ENCODE measurements at regions not wholly inside any gene's neighbourhood (a gene's known extent, or its start where the extent isn't known, plus 50 kb on each side); places are given as distances from the start of the nearest gene placed in this dataset.

- Mint-ChIP-seq H3K4me3 (no peak overlapping the region), H3K27me3 (ENCODE audit: low read depth) (no peaks in the 10 kb centered on the region), H3K36me3 (ENCODE audit: low read depth) (no peaks in the 10 kb centered on the region), H3K4me1 (ENCODE audit: low read depth) (no peaks in the 10 kb centered on the region), H3K27ac (no peak overlapping the region), H3K9me3 (peaks cover 45% of the 10 kb centered on the region)
- no peak for DNase-seq (ENCODE audit: low spot score)
These were observed 517.2 kb upstream of the SLITRK1 start for GRCh38 chr13:84399320-84400085.

- DNase-seq (ENCODE audit: low spot score) = no peak
- Mint-ChIP-seq H3K36me3 (ENCODE audit: low read depth) (no peaks in the 10 kb centered on the region), H3K9me3 (peaks cover 54% of the 10 kb centered on the region), H3K4me1 (ENCODE audit: low read depth) (no peaks in the 10 kb centered on the region), H3K27me3 (ENCODE audit: low read depth) (no peaks in the 10 kb centered on the region), H3K27ac (no peak overlapping the region), H3K4me3 (no peak overlapping the region)
These were observed 511.8 kb upstream of the SLITRK1 start for GRCh38 chr13:84393981-84394625.

GRCh38 chr13:84380866-84381265 is 498.6 kb upstream of the SLITRK1 start:
- Mint-ChIP-seq H3K4me1 (ENCODE audit: low read depth) (no peaks in the 10 kb centered on the region), H3K9me3 (peaks cover 31% of the 10 kb centered on the region), H3K4me3 (no peak overlapping the region), H3K36me3 (ENCODE audit: low read depth) (no peaks in the 10 kb centered on the region), H3K27ac (no peak overlapping the region), H3K27me3 (ENCODE audit: low read depth) (no peaks in the 10 kb centered on the region)
- DNase-seq (ENCODE audit: low spot score) = no peak

GRCh38 chr13:84377106-84377505 is 494.8 kb upstream of the SLITRK1 start:
- peaks cover 14% of the 10 kb centered on the region for H3K9me3 Mint-ChIP-seq
- no peaks in the 10 kb centered on the region for H3K4me1 Mint-ChIP-seq (ENCODE audit: low read depth)
- no peaks in the 10 kb centered on the region for H3K36me3 Mint-ChIP-seq (ENCODE audit: low read depth)
- H3K4me3 Mint-ChIP-seq = no peak overlapping the region
- H3K27ac Mint-ChIP-seq = no peak overlapping the region
- no peaks in the 10 kb centered on the region for H3K27me3 Mint-ChIP-seq (ENCODE audit: low read depth)
- DNase-seq (ENCODE audit: low spot score) = no peak

- Mint-ChIP-seq H3K9me3 (peaks cover 15% of the 10 kb centered on the region), H3K4me3 (no peak overlapping the region), H3K4me1 (ENCODE audit: low read depth) (no peaks in the 10 kb centered on the region), H3K27ac (no peak overlapping the region), H3K36me3 (ENCODE audit: low read depth) (no peaks in the 10 kb centered on the region), H3K27me3 (ENCODE audit: low read depth) (no peaks in the 10 kb centered on the region)
- DNase-seq (ENCODE audit: low spot score) = no peak
These were observed 484.2 kb upstream of the SLITRK1 start for GRCh38 chr13:84366506-84366905.

GRCh38 chr13:84362777-84363176 is 480.5 kb upstream of the SLITRK1 start:
- Mint-ChIP-seq H3K36me3 (ENCODE audit: low read depth) (no peaks in the 10 kb centered on the region), H3K27me3 (ENCODE audit: low read depth) (no peaks in the 10 kb centered on the region), H3K4me1 (ENCODE audit: low read depth) (no peaks in the 10 kb centered on the region), H3K9me3 (peaks cover 10% of the 10 kb centered on the region), H3K4me3 (no peak overlapping the region), H3K27ac (no peak overlapping the region)
- DNase-seq (ENCODE audit: low spot score) = no peak

GRCh38 chr13:84360822-84361221 is 478.5 kb upstream of the SLITRK1 start:
- H3K4me3 Mint-ChIP-seq = no peak overlapping the region
- H3K36me3 Mint-ChIP-seq (ENCODE audit: low read depth) = no peaks in the 10 kb centered on the region
- peaks cover 10% of the 10 kb centered on the region for H3K9me3 Mint-ChIP-seq
- no peaks in the 10 kb centered on the region for H3K27me3 Mint-ChIP-seq (ENCODE audit: low read depth)
- no peak overlapping the region for H3K27ac Mint-ChIP-seq
- no peaks in the 10 kb centered on the region for H3K4me1 Mint-ChIP-seq (ENCODE audit: low read depth)
- DNase-seq (ENCODE audit: low spot score) = no peak

GRCh38 chr13:84358601-84359000 is 476.3 kb upstream of the SLITRK1 start:
- DNase-seq (ENCODE audit: low spot score) = no peak
- Mint-ChIP-seq H3K27ac (no peak overlapping the region), H3K4me1 (ENCODE audit: low read depth) (no peaks in the 10 kb centered on the region), H3K9me3 (peaks cover 15% of the 10 kb centered on the region), H3K27me3 (ENCODE audit: low read depth) (no peaks in the 10 kb centered on the region), H3K4me3 (no peak overlapping the region), H3K36me3 (ENCODE audit: low read depth) (no peaks in the 10 kb centered on the region)

- no peaks in the 10 kb centered on the region for H3K27me3 Mint-ChIP-seq (ENCODE audit: low read depth)
- H3K27ac Mint-ChIP-seq = no peak overlapping the region
- no peaks in the 10 kb centered on the region for H3K4me1 Mint-ChIP-seq (ENCODE audit: low read depth)
- H3K4me3 Mint-ChIP-seq = no peak overlapping the region
- H3K36me3 Mint-ChIP-seq (ENCODE audit: low read depth) = no peaks in the 10 kb centered on the region
- DNase-seq (ENCODE audit: low spot score) = no peak
- peaks cover 11% of the 10 kb centered on the region for H3K9me3 Mint-ChIP-seq
These were observed 470.7 kb upstream of the SLITRK1 start for GRCh38 chr13:84352946-84353345.

- Mint-ChIP-seq H3K36me3 (ENCODE audit: low read depth) (no peaks in the 10 kb centered on the region), H3K27me3 (ENCODE audit: low read depth) (no peaks in the 10 kb centered on the region), H3K4me3 (no peak overlapping the region), H3K27ac (no peak overlapping the region), H3K4me1 (ENCODE audit: low read depth) (no peaks in the 10 kb centered on the region), H3K9me3 (peaks cover 5% of the 10 kb centered on the region)
- no peak for DNase-seq (ENCODE audit: low spot score)
These were observed 457.2 kb upstream of the SLITRK1 start for GRCh38 chr13:84339456-84339855.

- DNase-seq (ENCODE audit: low spot score) = no peak
- Mint-ChIP-seq H3K27ac (no peak overlapping the region), H3K27me3 (ENCODE audit: low read depth) (no peaks in the 10 kb centered on the region), H3K4me1 (ENCODE audit: low read depth) (no peaks in the 10 kb centered on the region), H3K9me3 (peaks cover 5% of the 10 kb centered on the region), H3K4me3 (no peak overlapping the region), H3K36me3 (ENCODE audit: low read depth) (no peaks in the 10 kb centered on the region)
These were observed 450.1 kb upstream of the SLITRK1 start for GRCh38 chr13:84332346-84332745.

GRCh38 chr13:84315527-84315926 is 433.3 kb upstream of the SLITRK1 start:
- Mint-ChIP-seq H3K36me3 (ENCODE audit: low read depth) (no peaks in the 10 kb centered on the region), H3K4me3 (no peak overlapping the region), H3K27ac (no peak overlapping the region), H3K9me3 (peaks cover 4% of the 10 kb centered on the region), H3K27me3 (ENCODE audit: low read depth) (no peaks in the 10 kb centered on the region), H3K4me1 (ENCODE audit: low read depth) (no peaks in the 10 kb centered on the region)
- DNase-seq (ENCODE audit: low spot score) = no peak

GRCh38 chr13:84303035-84303434 is 420.8 kb upstream of the SLITRK1 start:
- H3K4me1 Mint-ChIP-seq (ENCODE audit: low read depth) = no peaks in the 10 kb centered on the region
- no peak overlapping the region for H3K27ac Mint-ChIP-seq
- H3K9me3 Mint-ChIP-seq = peaks cover 7% of the 10 kb centered on the region
- no peaks in the 10 kb centered on the region for H3K36me3 Mint-ChIP-seq (ENCODE audit: low read depth)
- H3K27me3 Mint-ChIP-seq (ENCODE audit: low read depth) = no peaks in the 10 kb centered on the region
- DNase-seq (ENCODE audit: low spot score) = no peak
- H3K4me3 Mint-ChIP-seq = no peak overlapping the region

GRCh38 chr13:84297251-84297650 is 415.0 kb upstream of the SLITRK1 start:
- Mint-ChIP-seq H3K4me3 (no peak overlapping the region), H3K27ac (no peak overlapping the region), H3K27me3 (ENCODE audit: low read depth) (no peaks in the 10 kb centered on the region), H3K36me3 (ENCODE audit: low read depth) (no peaks in the 10 kb centered on the region), H3K4me1 (ENCODE audit: low read depth) (no peaks in the 10 kb centered on the region), H3K9me3 (peaks cover 10% of the 10 kb centered on the region)
- DNase-seq (ENCODE audit: low spot score) = no peak

- DNase-seq (ENCODE audit: low spot score) = no peak
- no peaks in the 10 kb centered on the region for H3K4me1 Mint-ChIP-seq (ENCODE audit: low read depth)
- H3K4me3 Mint-ChIP-seq = no peak overlapping the region
- no peaks in the 10 kb centered on the region for H3K27me3 Mint-ChIP-seq (ENCODE audit: low read depth)
- H3K36me3 Mint-ChIP-seq (ENCODE audit: low read depth) = no peaks in the 10 kb centered on the region
- H3K27ac Mint-ChIP-seq = no peak overlapping the region
- peaks cover 10% of the 10 kb centered on the region for H3K9me3 Mint-ChIP-seq
These were observed 414.1 kb upstream of the SLITRK1 start for GRCh38 chr13:84296401-84296800.
